Tibial nerve (tissue), 4 donors: ENCODE measurements at regions not wholly inside any gene's neighbourhood (a gene's known extent, or its start where the extent isn't known, plus 50 kb on each side); places are given as distances from the start of the nearest gene placed in this dataset. TPM values are rescaled to one million over a fixed set of nuclear protein-coding genes. Genes with fewer than 3 reads are reported as not detected.

Experiments
- DNase-seq, 2 donors: peaks; one replicate each; pipeline ENCODE4 v3.0.0-alpha.2; 2019; ENCODE audit warnings: low spot score in 2 of 2
- H3K27ac ChIP-seq, 4 donors: fragments of 200-600 bp; sonication (generic) in 3 of 4; one replicate each; pipeline ENCODE4 v1.5.1; 2017 to 2019; ENCODE audit warnings: mild to moderate bottlenecking in 1 of 4
- H3K27me3 ChIP-seq, 2 donors: fragments of 200-600 bp; sonication (generic) in 1 of 2; one replicate each; pipeline versions ENCODE4 v1.5.1 to v1.6.0; 2017 to 2019
- H3K36me3 ChIP-seq, 3 donors: fragments of 200-600 bp; sonication (generic); one replicate each; pipeline ENCODE4 v1.5.1; 2018 to 2019
- H3K4me1 ChIP-seq, 4 donors: fragments of 200-600 bp; sonication (generic) in 3 of 4; one replicate each; pipeline ENCODE4 v1.5.1; 2017 to 2019
- H3K4me3 ChIP-seq, 4 donors: fragments of 200-600 bp; sonication (generic) in 3 of 4; one replicate each; pipeline ENCODE4 v1.5.1; 2017 to 2019; ENCODE audit warnings: mild to moderate bottlenecking in 1 of 4, moderate library complexity in 1 of 4
- H3K9me3 ChIP-seq, 4 donors: fragments of 200-600 bp; sonication (generic) in 3 of 4; one replicate each; pipeline ENCODE4 v1.5.1; 2017 to 2019
- EP300 ChIP-seq, 2 donors: sonication (generic); formaldehyde crosslinking; IDR thresholded peaks; one replicate each; pipeline ENCODE4 v1.6.1; 2017; ENCODE audit warnings: antibody characterized with exemption in 2 of 2, mild to moderate bottlenecking in 1 of 2
- POLR2A ChIP-seq, 2 donors: fragments of 450-650 bp; IDR thresholded peaks; one replicate each; pipeline ENCODE4 v1.6.1; 2017; ENCODE audit warnings: antibody characterized with exemption in 2 of 2, mild to moderate bottlenecking in 2 of 2, moderate library complexity in 2 of 2
- WGBS, 2 donors: methylation state at CpG; one replicate each; pipeline ENCODE4 v1.1.5; 2018; 5-methylcytosine and 5-hydroxymethylcytosine counted together
- small RNA-seq: library from RNA; depleted of rRNA; stranded (forward); fragments of <200 nt; gene quantifications from one replicate; pipeline ENCODE3, GENCODE V24; 2016
- TF ChIP-seq, protein P1 (sequence below), 5 experiments: fragments of 200-600 bp in 3 of 5; fragments of 450-650 bp in 2 of 5; sonication (generic) in 3 of 5; IDR thresholded peaks; one replicate each; pipeline ENCODE4 v1.5.1; 2016 to 2019; ENCODE audit warnings: antibody characterized with exemption in 5 of 5, mild to moderate bottlenecking in 3 of 5, moderate library complexity in 2 of 5

DNA sequence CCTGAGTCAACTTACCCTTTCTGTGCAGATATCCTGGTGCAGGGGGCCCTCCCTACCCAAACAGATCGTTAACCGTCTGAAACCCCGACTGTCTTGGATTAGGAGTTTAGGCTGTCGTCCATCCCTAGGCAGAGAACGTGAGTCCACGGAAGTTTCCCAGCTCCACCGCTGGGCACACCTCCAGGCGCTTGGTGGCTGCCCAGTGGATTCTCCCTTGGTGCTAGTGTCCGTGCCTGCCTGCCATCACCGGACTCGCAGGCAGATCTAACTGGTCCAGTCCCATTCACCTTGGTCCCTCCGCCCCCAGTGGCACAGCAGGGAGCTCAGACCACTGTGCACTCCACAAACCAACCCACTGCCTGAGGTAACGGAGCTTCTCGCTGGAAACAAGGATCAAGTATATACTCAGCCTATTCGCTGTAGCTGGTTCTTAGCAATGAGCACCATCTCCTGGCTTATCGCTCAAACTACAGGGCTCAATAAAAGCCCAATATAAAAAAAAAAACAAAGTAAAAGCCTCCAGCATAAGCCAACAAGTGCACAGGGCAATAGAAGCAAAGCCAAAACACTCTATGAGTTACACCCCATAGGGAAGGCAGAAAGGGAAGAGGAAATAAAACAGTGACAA, 79.5 kb upstream of the USP9Y start:
- DNase-seq, result no peak
- Histone ChIP-seq H3K4me3 (no peak overlapping the region), H3K36me3 (no peaks in the 10 kb centered on the region), H3K27ac (no peak overlapping the region), H3K4me1 (no peaks in the 10 kb centered on the region), H3K27me3 (no peaks in the 10 kb centered on the region), H3K9me3 (peaks cover 0 to 8% (median 0%) of the 10 kb centered on the region in 4 donors)
- WGBS, 2 donors, result 0% methylated on average over 4 of the region's 16 CpGs; no CpG with 5 or more reads in 1 of the 2 donors
- TF ChIP-seq EP300 (IDR thresholded peaks at IDR 0.05) (no peak), POLR2A (IDR thresholded peaks at IDR 0.05) (no peak)
- TF ChIP-seq, protein P1, sequence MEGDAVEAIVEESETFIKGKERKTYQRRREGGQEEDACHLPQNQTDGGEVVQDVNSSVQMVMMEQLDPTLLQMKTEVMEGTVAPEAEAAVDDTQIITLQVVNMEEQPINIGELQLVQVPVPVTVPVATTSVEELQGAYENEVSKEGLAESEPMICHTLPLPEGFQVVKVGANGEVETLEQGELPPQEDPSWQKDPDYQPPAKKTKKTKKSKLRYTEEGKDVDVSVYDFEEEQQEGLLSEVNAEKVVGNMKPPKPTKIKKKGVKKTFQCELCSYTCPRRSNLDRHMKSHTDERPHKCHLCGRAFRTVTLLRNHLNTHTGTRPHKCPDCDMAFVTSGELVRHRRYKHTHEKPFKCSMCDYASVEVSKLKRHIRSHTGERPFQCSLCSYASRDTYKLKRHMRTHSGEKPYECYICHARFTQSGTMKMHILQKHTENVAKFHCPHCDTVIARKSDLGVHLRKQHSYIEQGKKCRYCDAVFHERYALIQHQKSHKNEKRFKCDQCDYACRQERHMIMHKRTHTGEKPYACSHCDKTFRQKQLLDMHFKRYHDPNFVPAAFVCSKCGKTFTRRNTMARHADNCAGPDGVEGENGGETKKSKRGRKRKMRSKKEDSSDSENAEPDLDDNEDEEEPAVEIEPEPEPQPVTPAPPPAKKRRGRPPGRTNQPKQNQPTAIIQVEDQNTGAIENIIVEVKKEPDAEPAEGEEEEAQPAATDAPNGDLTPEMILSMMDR (IDR thresholded peaks at IDR 0.05), result no peak

DNA sequence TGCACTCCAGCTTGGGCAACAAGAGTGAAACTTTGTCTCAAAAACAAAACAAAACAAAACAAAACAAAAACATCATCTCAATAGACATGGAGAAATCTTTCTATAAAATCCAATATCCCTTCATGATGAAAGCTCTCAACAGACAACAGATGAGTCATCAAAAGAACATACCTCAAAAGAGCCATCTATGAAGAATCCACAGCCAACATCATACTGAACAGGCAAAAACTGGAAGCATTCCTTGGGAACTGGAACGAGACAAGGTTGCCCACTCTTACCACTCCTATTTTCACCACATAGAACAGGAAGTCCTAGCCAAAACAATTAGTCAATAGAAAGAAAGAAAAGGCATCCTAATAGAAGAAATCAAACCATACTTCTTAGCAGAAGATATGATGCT, 77.8 kb upstream of the USP9Y start:
- no peaks in the 10 kb centered on the region for H3K27me3 ChIP-seq
- no peaks in the 10 kb centered on the region for H3K4me1 ChIP-seq
- 27% methylated on average over 1 of the region's 1 CpG; no CpG with 5 or more reads in 1 of the 2 donors for WGBS, 2 donors

DNA sequence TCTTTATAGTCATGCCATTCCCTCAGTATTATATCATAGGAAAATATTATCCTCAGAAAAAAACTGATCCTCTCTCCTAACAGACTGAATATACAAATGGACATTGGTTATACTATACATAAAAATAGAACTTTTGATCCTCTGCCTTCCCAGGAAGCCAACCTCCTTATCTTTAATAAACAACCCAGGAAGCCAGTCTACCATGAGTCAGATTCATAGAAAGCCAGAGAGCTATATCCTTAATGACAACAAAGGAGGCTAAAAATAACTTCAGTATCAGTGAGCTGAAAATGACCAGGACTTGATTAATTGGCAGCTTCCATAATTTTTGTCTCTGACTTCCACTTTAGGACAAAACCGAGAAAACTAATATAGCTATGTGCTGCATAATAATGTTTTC, 58.0 kb upstream of the USP9Y start:
- Histone ChIP-seq H3K9me3 (no peaks in the 10 kb centered on the region), H3K4me1 (no peaks in the 10 kb centered on the region), H3K27ac (no peak overlapping the region), H3K4me3 (no peak overlapping the region), H3K27me3 (no peaks in the 10 kb centered on the region), H3K36me3 (no peaks in the 10 kb centered on the region)
- DNase-seq, result no peak
- 33% methylated on average over 1 of the region's 1 CpG; no CpG with 5 or more reads in 1 of the 2 donors for WGBS, 2 donors
- no peak for TF ChIP-seq EP300 (IDR thresholded peaks at IDR 0.05)

More for the DNA sequence above, 77.8 kb upstream of the USP9Y start:
- H3K4me3 ChIP-seq, result no peak overlapping the region
- TF ChIP-seq, protein P1 (IDR thresholded peaks at IDR 0.05), result no peak
- TF ChIP-seq POLR2A (IDR thresholded peaks at IDR 0.05), result no peak
- no peaks in the 10 kb centered on the region for H3K36me3 ChIP-seq
- DNase-seq, result no peak
- H3K9me3 ChIP-seq, result peaks cover 0 to 8% (median 0%) of the 10 kb centered on the region in 4 donors
- no peak overlapping the region for H3K27ac ChIP-seq

DNA sequence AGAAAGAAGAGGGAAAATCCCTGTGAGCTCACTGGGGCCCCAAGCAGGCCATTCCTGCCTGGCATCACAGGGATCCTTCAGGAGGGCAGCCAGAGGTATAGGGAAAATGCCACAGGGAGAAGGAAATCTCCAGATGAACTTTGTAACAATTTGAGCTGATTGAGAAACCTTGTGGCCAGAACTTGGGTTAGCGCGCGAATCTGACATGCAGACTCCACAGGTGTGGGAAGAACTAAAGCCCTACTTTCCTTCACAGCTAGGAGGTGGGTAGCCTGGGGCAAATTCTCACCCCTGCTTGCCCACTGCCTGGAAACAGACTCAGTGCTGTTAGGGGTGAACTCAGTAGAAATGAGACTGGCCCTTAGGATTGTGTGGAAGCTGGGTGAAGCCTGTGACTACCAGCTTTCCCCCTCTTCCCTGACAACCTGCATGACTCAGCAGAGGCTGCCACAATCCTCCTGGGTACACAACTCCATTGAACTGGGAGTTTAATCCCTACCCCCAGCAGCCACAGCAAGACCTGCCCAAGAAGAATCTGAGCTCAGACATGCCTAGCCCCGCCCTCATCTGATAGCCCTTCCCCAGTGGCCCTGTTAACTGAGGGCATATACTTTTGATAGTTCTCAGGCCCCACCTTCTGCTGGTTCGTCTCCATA, 57.2 kb upstream of the USP9Y start:
- H3K36me3 ChIP-seq, result no peaks in the 10 kb centered on the region
- no peaks in the 10 kb centered on the region for H3K9me3 ChIP-seq
- no peak for TF ChIP-seq EP300 (IDR thresholded peaks at IDR 0.05)
- no peak for TF ChIP-seq POLR2A (IDR thresholded peaks at IDR 0.05)
- TF ChIP-seq, protein P1 (IDR thresholded peaks at IDR 0.05), result no peak
- H3K27ac ChIP-seq, result no peak overlapping the region
- no peak overlapping the region for H3K4me3 ChIP-seq
- no peaks in the 10 kb centered on the region for H3K27me3 ChIP-seq
- no peaks in the 10 kb centered on the region for H3K4me1 ChIP-seq
- no peak for DNase-seq
- 40% methylated on average over 2 of the region's 5 CpGs; no CpG with 5 or more reads in 1 of the 2 donors for WGBS, 2 donors

DNA sequence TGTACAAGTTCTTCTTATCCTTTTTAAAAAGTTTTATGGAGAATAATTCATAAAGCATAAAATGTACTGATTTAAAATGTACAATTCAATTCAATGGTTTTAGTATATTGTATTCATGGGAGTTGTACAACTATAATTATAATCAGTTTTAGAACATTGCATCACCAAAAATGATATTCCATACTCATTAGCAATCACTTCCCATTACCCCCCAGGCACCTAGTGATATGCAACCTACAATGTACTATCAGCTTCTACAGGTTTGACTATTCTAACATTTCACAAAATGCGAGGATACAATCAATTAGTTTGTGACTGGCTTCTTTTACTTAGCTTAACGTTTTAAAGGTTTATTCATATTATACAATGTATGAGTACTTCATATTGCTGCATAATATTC, 49.9 kb upstream of the USP9Y start:
- 93% methylated on average over 2 of the region's 2 CpGs; no CpG with 5 or more reads in 1 of the 2 donors for WGBS, 2 donors
- Histone ChIP-seq H3K4me1 (no peaks in the 10 kb centered on the region), H3K9me3 (no peaks in the 10 kb centered on the region), H3K27me3 (no peaks in the 10 kb centered on the region), H3K36me3 (no peaks in the 10 kb centered on the region), H3K27ac (no peak overlapping the region), H3K4me3 (no peak overlapping the region)
- DNase-seq, result no peak
- TF ChIP-seq EP300 (IDR thresholded peaks at IDR 0.05) (no peak), POLR2A (IDR thresholded peaks at IDR 0.05) (no peak)
- TF ChIP-seq, protein P1 (IDR thresholded peaks at IDR 0.05), result no peak

Small RNA genes lying in the stretch of these regions (small RNA-seq; reads per million reads assigned to genes)
- gene RN7SL702P, result not detected
